HL-60 (cell line): ENCODE measurements at regions not wholly inside any gene's neighbourhood (a gene's known extent, or its start where the extent isn't known, plus 50 kb on each side); places are given as distances from the start of the nearest gene placed in this dataset.
"Not testable (repeated sequence)": the region's sequence is repeated elsewhere in the genome, so short reads cannot be mapped to it uniquely, and the experiment has no call there.

Experiments used
- DNase-seq, 2 experiments: peaks; one replicate each; pipeline ENCODE4 v3.0.0-alpha.2; 2010 to 2020; ENCODE audit warnings: low read depth in 1 of 2, low spot score in 1 of 2
- H3K27ac ChIP-seq: fragments of 250-450 bp; sonication (Bioruptor Pico); replicated peaks from 2 replicates; pipeline ENCODE4 v1.5.1; 2020; ENCODE audit warnings: mild to moderate bottlenecking, moderate library complexity
- H3K27me3 ChIP-seq: fragments of 250-450 bp; sonication (Bioruptor Pico); 2 replicates; pipeline ENCODE4 v1.5.1; 2021; ENCODE audit warnings: mild to moderate bottlenecking, moderate library complexity; ENCODE audit not compliant: insufficient read depth, poor library complexity, severe bottlenecking
- H3K4me3 ChIP-seq: replicated peaks from 2 replicates; pipeline ENCODE4 v1.5.1; 2011; ENCODE audit warnings: mild to moderate bottlenecking, control low read depth, low read length; ENCODE audit not compliant: insufficient read depth
- GABPA ChIP-seq: IDR thresholded peaks from 2 replicates; pipeline ENCODE4 v1.6.1; 2012; ENCODE audit warnings: low read depth
- POLR2AphosphoS5 ChIP-seq: IDR thresholded peaks from 2 replicates; pipeline ENCODE4 v1.6.1; 2012; ENCODE audit warnings: low read depth
- REST ChIP-seq: IDR thresholded peaks from 2 replicates; pipeline ENCODE4 v1.6.1; 2012; ENCODE audit warnings: low read depth; ENCODE audit not compliant: insufficient replicate concordance
- SPI1 ChIP-seq: IDR thresholded peaks from 2 replicates; pipeline ENCODE4 v1.6.1; 2012; ENCODE audit warnings: low read depth, mild to moderate bottlenecking, borderline replicate concordance
- TF ChIP-seq, protein P1 (sequence below): IDR thresholded peaks from one replicate; pipeline ENCODE4 v1.5.1; 2011; ENCODE audit warnings: low read length, control low read depth, inconsistent platforms; ENCODE audit not compliant: insufficient read depth

- Histone ChIP-seq H3K27ac (no peak overlapping the region), H3K27me3 (no peaks in the 10 kb centered on the region), H3K4me3 (no peak overlapping the region)
- peak in 1 of 2 experiments; percentile 4 for DNase-seq
- TF ChIP-seq GABPA (no peak), POLR2AphosphoS5 (no peak), REST (no peak), SPI1 (no peak)
- TF ChIP-seq, protein P1, sequence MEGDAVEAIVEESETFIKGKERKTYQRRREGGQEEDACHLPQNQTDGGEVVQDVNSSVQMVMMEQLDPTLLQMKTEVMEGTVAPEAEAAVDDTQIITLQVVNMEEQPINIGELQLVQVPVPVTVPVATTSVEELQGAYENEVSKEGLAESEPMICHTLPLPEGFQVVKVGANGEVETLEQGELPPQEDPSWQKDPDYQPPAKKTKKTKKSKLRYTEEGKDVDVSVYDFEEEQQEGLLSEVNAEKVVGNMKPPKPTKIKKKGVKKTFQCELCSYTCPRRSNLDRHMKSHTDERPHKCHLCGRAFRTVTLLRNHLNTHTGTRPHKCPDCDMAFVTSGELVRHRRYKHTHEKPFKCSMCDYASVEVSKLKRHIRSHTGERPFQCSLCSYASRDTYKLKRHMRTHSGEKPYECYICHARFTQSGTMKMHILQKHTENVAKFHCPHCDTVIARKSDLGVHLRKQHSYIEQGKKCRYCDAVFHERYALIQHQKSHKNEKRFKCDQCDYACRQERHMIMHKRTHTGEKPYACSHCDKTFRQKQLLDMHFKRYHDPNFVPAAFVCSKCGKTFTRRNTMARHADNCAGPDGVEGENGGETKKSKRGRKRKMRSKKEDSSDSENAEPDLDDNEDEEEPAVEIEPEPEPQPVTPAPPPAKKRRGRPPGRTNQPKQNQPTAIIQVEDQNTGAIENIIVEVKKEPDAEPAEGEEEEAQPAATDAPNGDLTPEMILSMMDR, result no peak
Observed at GRCh38 chr10:64786989-64787388, 1265.8 kb downstream of the REEP3 start.

GRCh38 chr10:64795847-64796246, 1274.6 kb downstream of the REEP3 start:
- TF ChIP-seq POLR2AphosphoS5, result no peak
- TF ChIP-seq, protein P1, result no peak
- TF ChIP-seq REST, result no peak
- TF ChIP-seq SPI1, result no peak
- TF ChIP-seq GABPA, result no peak
- Histone ChIP-seq H3K27ac (no peak overlapping the region), H3K4me3 (no peak overlapping the region), H3K27me3 (no peaks in the 10 kb centered on the region)
- DNase-seq, result no peak

GRCh38 chr10:64798297-64798696, 1277.1 kb downstream of the REEP3 start:
- no peak for DNase-seq
- Histone ChIP-seq H3K27me3 (no peaks in the 10 kb centered on the region), H3K4me3 (no peak overlapping the region), H3K27ac (no peak overlapping the region)
- TF ChIP-seq, protein P1, result no peak
- no peak for TF ChIP-seq GABPA
- TF ChIP-seq REST, result no peak
- no peak for TF ChIP-seq SPI1
- TF ChIP-seq POLR2AphosphoS5, result no peak

GRCh38 chr10:64808233-64808632, 1287.0 kb downstream of the REEP3 start:
- not testable (repeated sequence) for DNase-seq, H3K4me3 ChIP-seq, H3K27ac ChIP-seq, H3K27me3 ChIP-seq

GRCh38 chr10:64810046-64810445, 1288.8 kb downstream of the REEP3 start:
- not testable (repeated sequence) for DNase-seq, H3K27me3 ChIP-seq, H3K4me3 ChIP-seq, H3K27ac ChIP-seq
